ENCODE measurements at regions not wholly inside any gene's neighbourhood (a gene's known extent, or its start where the extent isn't known, plus 50 kb on each side); places are given as distances from the start of the nearest gene placed in this dataset.
"Not testable (repeated sequence)": the region's sequence is repeated elsewhere in the genome, so short reads cannot be mapped to it uniquely, and the experiment has no call there.

DNA sequence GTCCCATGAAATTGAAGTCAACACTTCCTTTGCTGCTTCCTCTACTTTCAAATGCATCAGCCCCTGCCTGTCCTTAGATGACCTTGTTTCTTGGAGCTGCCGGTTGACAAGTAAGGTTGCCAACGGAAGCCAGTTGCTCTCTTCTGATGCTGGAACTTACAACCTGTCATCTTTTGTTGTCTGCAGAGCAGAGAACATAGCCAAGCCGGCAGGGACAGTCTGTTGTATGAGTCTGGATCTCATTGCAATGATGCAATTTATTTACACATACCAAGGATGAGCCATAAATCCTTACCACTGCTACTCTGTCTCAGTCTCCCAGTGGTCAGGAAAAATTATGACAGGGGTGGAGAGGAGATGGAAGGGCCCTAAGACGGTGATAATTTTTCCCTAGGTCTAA lies 151.4 kb downstream of the BLID start:
- H3K9me3 ChIP-seq (ENCODE audit: control insufficient read depth, low read length), result no peaks in the 10 kb centered on the region
- H3K36me3 ChIP-seq (ENCODE audit: control insufficient read depth, insufficient read depth, low read length), result no peaks in the 10 kb centered on the region
- H3K27me3 ChIP-seq (ENCODE audit: control insufficient read depth, insufficient read depth, low read length), result no peaks in the 10 kb centered on the region
- no peaks in the 10 kb centered on the region for H3K4me1 ChIP-seq (ENCODE audit: control insufficient read depth, insufficient read depth, low read length)
- H3K4me3 ChIP-seq (ENCODE audit: low read length), result no peak overlapping the region
- H3K9ac ChIP-seq (ENCODE audit: low read length), result no peak overlapping the region

GRCh38 chr11:121963846-121964245 lies 152.2 kb downstream of the BLID start:
- H3K9me3 ChIP-seq (ENCODE audit: control insufficient read depth, low read length); H3K4me1 ChIP-seq (ENCODE audit: control insufficient read depth, insufficient read depth, low read length); H3K4me3 ChIP-seq (ENCODE audit: low read length); H3K36me3 ChIP-seq (ENCODE audit: control insufficient read depth, insufficient read depth, low read length); H3K9ac ChIP-seq (ENCODE audit: low read length); H3K27me3 ChIP-seq (ENCODE audit: control insufficient read depth, insufficient read depth, low read length): not testable (repeated sequence)

DNA sequence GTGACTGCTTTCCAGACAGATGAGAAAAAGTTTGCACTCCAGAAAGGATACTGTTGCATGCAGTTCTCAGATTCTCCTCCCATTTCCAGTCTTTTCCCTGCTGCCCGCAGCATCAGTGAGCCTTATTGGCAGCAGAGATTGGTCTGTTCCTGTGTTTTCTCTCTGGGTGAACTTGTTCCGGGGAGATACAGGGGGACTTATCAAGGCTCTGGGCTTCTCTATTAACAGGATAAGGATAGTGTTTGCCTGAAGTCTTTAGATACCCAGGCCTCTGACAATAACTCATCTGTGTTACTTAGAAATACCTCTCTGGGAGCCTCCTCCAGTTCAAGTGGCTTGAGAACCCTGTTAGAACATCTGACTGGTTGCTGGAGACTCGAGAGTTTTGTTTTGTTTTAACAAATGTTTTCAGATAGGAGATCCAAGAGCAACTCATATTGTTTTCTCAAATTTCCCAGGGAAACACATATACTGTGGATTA lies 154.7 kb downstream of the BLID start:
- Histone ChIP-seq H3K4me1 (ENCODE audit: control insufficient read depth, insufficient read depth, low read length) (no peaks in the 10 kb centered on the region), H3K9ac (ENCODE audit: low read length) (no peak overlapping the region), H3K9me3 (ENCODE audit: control insufficient read depth, low read length) (no peaks in the 10 kb centered on the region), H3K36me3 (ENCODE audit: control insufficient read depth, insufficient read depth, low read length) (no peaks in the 10 kb centered on the region), H3K4me3 (ENCODE audit: low read length) (no peak overlapping the region), H3K27me3 (ENCODE audit: control insufficient read depth, insufficient read depth, low read length) (no peaks in the 10 kb centered on the region)

DNA sequence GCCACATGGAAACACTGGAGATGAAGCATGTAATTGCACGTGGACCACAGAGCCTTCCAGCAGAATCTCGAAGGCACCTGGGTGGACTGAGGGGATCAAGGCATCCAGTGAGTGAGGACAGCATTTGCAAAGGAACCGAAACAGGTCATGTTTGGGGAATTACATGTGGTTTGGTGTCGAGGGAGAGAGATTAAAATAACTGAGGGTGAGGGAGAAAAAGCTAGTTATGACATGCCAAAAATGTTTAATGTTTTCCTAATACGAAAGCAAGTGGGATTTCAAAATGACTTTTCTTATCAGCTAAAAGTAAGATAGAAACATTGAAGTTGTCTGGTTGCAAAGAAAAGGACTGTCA lies 157.1 kb downstream of the BLID start:
- no peak overlapping the region for H3K4me3 ChIP-seq (ENCODE audit: low read length)
- H3K9me3 ChIP-seq (ENCODE audit: control insufficient read depth, low read length), result no peaks in the 10 kb centered on the region
- no peaks in the 10 kb centered on the region for H3K27me3 ChIP-seq (ENCODE audit: control insufficient read depth, insufficient read depth, low read length)
- H3K36me3 ChIP-seq (ENCODE audit: control insufficient read depth, insufficient read depth, low read length), result no peaks in the 10 kb centered on the region
- no peak overlapping the region for H3K9ac ChIP-seq (ENCODE audit: low read length)
- no peaks in the 10 kb centered on the region for H3K4me1 ChIP-seq (ENCODE audit: control insufficient read depth, insufficient read depth, low read length)

DNA sequence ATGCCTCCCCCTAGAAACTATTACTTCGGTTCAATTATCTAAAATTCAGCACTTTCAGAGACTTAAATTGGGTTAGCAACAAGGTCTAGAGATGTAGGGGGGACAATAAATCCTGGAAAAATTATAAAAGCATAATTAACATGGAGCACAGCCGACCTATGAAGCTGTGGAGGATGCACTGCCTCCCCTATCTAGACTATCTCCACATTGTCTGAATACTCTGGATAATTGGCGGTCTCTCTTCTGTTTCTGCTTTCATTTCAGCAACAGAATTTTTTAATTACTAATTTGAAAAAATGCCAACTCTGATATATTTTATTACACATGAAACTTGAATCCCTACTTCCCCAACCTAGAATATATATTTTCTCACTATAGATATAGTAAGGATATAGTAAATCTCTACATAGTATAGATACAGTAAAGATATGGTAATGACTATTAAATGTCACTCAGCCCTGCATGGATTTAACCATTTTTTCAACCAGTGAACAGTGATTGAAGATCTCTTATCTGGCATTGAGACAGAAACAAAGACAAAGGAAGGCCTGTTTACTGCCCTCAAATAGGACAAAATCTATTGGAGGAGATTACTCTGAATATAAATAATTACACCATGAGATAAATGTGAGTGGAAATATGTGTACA lies 157.6 kb downstream of the BLID start:
- Histone ChIP-seq H3K27me3 (ENCODE audit: control insufficient read depth, insufficient read depth, low read length) (no peaks in the 10 kb centered on the region), H3K4me3 (ENCODE audit: low read length) (no peak overlapping the region), H3K9me3 (ENCODE audit: control insufficient read depth, low read length) (no peaks in the 10 kb centered on the region), H3K36me3 (ENCODE audit: control insufficient read depth, insufficient read depth, low read length) (no peaks in the 10 kb centered on the region), H3K4me1 (ENCODE audit: control insufficient read depth, insufficient read depth, low read length) (no peaks in the 10 kb centered on the region), H3K9ac (ENCODE audit: low read length) (no peak overlapping the region)

DNA sequence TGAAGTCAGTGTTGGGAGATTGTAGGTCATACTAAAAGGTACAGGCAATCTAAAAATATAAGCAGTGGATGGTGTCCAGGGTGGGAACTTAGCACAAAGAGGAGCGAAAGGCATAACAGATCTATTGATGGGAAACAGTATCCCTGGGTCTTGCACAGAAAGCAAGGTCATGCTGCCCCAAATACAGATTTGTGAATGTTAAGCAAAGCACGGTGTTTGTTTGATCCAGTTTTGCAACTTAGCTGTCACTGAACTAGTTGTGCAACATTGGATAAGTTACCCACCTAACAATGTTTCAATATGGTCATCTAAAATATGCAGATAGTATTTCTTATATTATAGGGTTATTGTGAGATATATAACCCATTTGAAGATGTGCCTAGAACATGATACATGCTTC lies 162.9 kb downstream of the BLID start:
- Histone ChIP-seq H3K4me1 (ENCODE audit: control insufficient read depth, insufficient read depth, low read length) (no peaks in the 10 kb centered on the region), H3K36me3 (ENCODE audit: control insufficient read depth, insufficient read depth, low read length) (no peaks in the 10 kb centered on the region), H3K9ac (ENCODE audit: low read length) (no peak overlapping the region), H3K4me3 (ENCODE audit: low read length) (no peak overlapping the region), H3K27me3 (ENCODE audit: control insufficient read depth, insufficient read depth, low read length) (no peaks in the 10 kb centered on the region), H3K9me3 (ENCODE audit: control insufficient read depth, low read length) (no peaks in the 10 kb centered on the region)

DNA sequence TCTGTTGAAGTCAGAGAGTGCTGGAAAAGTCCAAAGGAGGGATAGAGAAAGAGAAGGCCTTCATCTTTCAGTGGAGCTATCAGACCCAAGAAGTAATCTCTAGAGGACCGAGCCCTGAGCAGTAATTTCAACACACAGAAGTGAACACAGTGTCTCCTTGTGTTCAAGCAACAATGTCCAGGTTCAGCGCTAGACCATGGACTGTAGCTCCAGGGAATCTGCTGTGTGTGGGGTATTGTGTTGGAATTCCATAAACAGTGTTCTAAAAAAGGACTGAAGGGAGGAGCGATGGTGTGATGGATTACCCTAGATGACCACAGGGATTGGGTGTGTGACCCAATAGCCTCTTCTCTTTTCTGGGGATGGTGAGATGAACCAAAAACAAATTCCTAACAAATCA lies 165.9 kb downstream of the BLID start:
- no peaks in the 10 kb centered on the region for H3K27me3 ChIP-seq (ENCODE audit: control insufficient read depth, insufficient read depth, low read length)
- no peak overlapping the region for H3K4me3 ChIP-seq (ENCODE audit: low read length)
- no peak overlapping the region for H3K9ac ChIP-seq (ENCODE audit: low read length)
- no peaks in the 10 kb centered on the region for H3K36me3 ChIP-seq (ENCODE audit: control insufficient read depth, insufficient read depth, low read length)
- no peaks in the 10 kb centered on the region for H3K4me1 ChIP-seq (ENCODE audit: control insufficient read depth, insufficient read depth, low read length)
- no peaks in the 10 kb centered on the region for H3K9me3 ChIP-seq (ENCODE audit: control insufficient read depth, low read length)

DNA sequence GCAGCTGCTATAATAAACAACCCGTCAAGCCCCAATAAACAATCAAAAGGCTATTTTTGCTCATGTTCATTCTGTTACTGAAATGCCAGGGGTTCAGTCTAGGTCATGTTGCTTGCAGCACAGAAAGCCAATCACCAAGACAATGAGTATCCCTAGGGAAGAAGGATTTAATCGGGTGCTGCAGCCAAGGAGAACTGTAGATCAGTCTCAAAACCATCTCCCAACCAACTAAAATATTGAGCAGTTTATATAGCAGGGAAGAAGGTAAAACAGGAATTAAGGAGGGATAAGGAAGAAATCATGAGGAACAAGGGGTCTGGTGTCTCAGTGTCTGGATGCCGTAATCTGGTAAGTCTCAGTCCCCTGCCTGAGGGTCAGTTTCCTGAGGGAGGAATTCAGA lies 169.5 kb downstream of the BLID start:
- no peak overlapping the region for H3K4me3 ChIP-seq (ENCODE audit: low read length)
- no peaks in the 10 kb centered on the region for H3K9me3 ChIP-seq (ENCODE audit: control insufficient read depth, low read length)
- no peak overlapping the region for H3K9ac ChIP-seq (ENCODE audit: low read length)

GRCh38 chr11:121944556-121945230 lies 171.3 kb downstream of the BLID start:
- Histone ChIP-seq H3K9ac (ENCODE audit: low read length) (no peak overlapping the region), H3K27me3 (ENCODE audit: control insufficient read depth, insufficient read depth, low read length) (no peaks in the 10 kb centered on the region), H3K4me3 (ENCODE audit: low read length) (no peak overlapping the region), H3K36me3 (ENCODE audit: control insufficient read depth, insufficient read depth, low read length) (no peaks in the 10 kb centered on the region), H3K9me3 (ENCODE audit: control insufficient read depth, low read length) (no peaks in the 10 kb centered on the region), H3K4me1 (ENCODE audit: control insufficient read depth, insufficient read depth, low read length) (no peaks in the 10 kb centered on the region)

More for the DNA sequence above, 169.5 kb downstream of the BLID start:
- Histone ChIP-seq H3K36me3 (ENCODE audit: control insufficient read depth, insufficient read depth, low read length) (no peaks in the 10 kb centered on the region), H3K27me3 (ENCODE audit: control insufficient read depth, insufficient read depth, low read length) (no peaks in the 10 kb centered on the region), H3K4me1 (ENCODE audit: control insufficient read depth, insufficient read depth, low read length) (no peaks in the 10 kb centered on the region)

- no peaks in the 10 kb centered on the region for H3K9me3 ChIP-seq (ENCODE audit: control insufficient read depth, low read length)
- no peak overlapping the region for H3K4me3 ChIP-seq (ENCODE audit: low read length)
- no peak overlapping the region for H3K9ac ChIP-seq (ENCODE audit: low read length)
- H3K4me1 ChIP-seq (ENCODE audit: control insufficient read depth, insufficient read depth, low read length), result no peaks in the 10 kb centered on the region
- H3K27me3 ChIP-seq (ENCODE audit: control insufficient read depth, insufficient read depth, low read length), result no peaks in the 10 kb centered on the region
- H3K36me3 ChIP-seq (ENCODE audit: control insufficient read depth, insufficient read depth, low read length), result no peaks in the 10 kb centered on the region
Observed at GRCh38 chr11:121938076-121938475, 177.9 kb downstream of the BLID start.

- Histone ChIP-seq H3K36me3 (ENCODE audit: control insufficient read depth, insufficient read depth, low read length) (no peaks in the 10 kb centered on the region), H3K9me3 (ENCODE audit: control insufficient read depth, low read length) (no peaks in the 10 kb centered on the region), H3K27me3 (ENCODE audit: control insufficient read depth, insufficient read depth, low read length) (no peaks in the 10 kb centered on the region), H3K4me1 (ENCODE audit: control insufficient read depth, insufficient read depth, low read length) (no peaks in the 10 kb centered on the region), H3K4me3 (ENCODE audit: low read length) (no peak overlapping the region), H3K9ac (ENCODE audit: low read length) (no peak overlapping the region)
Observed at GRCh38 chr11:121936781-121937447, 179.1 kb downstream of the BLID start.

DNA sequence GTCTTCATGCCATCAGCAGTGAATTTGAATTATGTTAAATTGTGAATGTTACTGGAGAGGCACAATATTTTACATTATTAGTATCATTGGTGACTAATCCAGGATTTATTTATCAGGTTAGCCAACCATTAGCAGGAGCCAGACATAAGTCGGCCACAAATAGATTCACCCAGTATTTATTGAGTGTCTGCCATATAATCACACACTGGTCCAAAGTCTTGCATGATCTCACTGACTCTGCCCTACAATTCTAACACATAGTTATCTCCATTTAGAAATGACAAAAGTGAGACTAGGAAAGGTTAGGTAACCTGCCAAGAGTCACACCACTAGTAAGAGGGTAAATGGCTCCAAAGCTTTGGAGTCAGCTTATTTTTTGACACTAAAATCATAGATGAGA lies 179.6 kb downstream of the BLID start:
- Histone ChIP-seq H3K9me3 (ENCODE audit: control insufficient read depth, low read length) (no peaks in the 10 kb centered on the region), H3K9ac (ENCODE audit: low read length) (no peak overlapping the region), H3K4me3 (ENCODE audit: low read length) (no peak overlapping the region), H3K27me3 (ENCODE audit: control insufficient read depth, insufficient read depth, low read length) (peaks cover under 1% of the 10 kb centered on the region), H3K4me1 (ENCODE audit: control insufficient read depth, insufficient read depth, low read length) (no peaks in the 10 kb centered on the region), H3K36me3 (ENCODE audit: control insufficient read depth, insufficient read depth, low read length) (no peaks in the 10 kb centered on the region)

Measured in mucosa of stomach (tissue), 1 donor.